CD4-positive, alpha-beta T cell (primary cell): ENCODE measurements at regions not wholly inside any gene's neighbourhood (a gene's known extent, or its start where the extent isn't known, plus 50 kb on each side); places are given as distances from the start of the nearest gene placed in this dataset.

Source experiments
- ATAC-seq: fragments of 200-7000 bp; cut with Tn5 transposase; one replicate; pipeline ENCODE4 v1.10.0; 2022; ENCODE audit warnings: mild to moderate bottlenecking; ENCODE audit not compliant: poor library complexity
- CTCF ChIA-PET: fragments of 350-600 bp; sonication (Branson Sonifier 250); formaldehyde crosslinking; loops from one replicate; lab custom pipeline; 2021; ENCODE audit warnings: antibody characterized with exemption, inconsistent platforms; lab: Charles Lee
- POLR2A ChIA-PET: fragments of 350-600 bp; sonication (Branson Sonifier 250); formaldehyde crosslinking; loops from one replicate; lab custom pipeline; 2021; ENCODE audit warnings: antibody characterized with exemption, inconsistent platforms; lab: Charles Lee
- DNase-seq, 14 experiments: peaks; one replicate each; pipeline ENCODE4 v3.0.0-alpha.2; 2013 to 2020; ENCODE audit warnings: mixed read lengths in 2 of 14
- H3K27ac ChIP-seq, 2 donors: one replicate each; pipeline versions ENCODE4 v1.5.1 to v1.7.0; 2013; ENCODE audit warnings: low read length in 2 of 2, low read depth in 1 of 2, mild to moderate bottlenecking in 1 of 2
- H3K27me3 ChIP-seq, 2 experiments: 1 replicate in 1 of 2; 2 replicates in 1 of 2; pipeline versions ENCODE4 v1.6.1 to v1.7.0; 2013; ENCODE audit warnings: low read length in 2 of 2, control low read depth in 1 of 2, mild to moderate bottlenecking in 1 of 2, moderate library complexity in 1 of 2; ENCODE audit not compliant: insufficient read depth in 2 of 2, control insufficient read depth in 1 of 2
- H3K36me3 ChIP-seq: one replicate; pipeline ENCODE4 v1.6.1; 2013; ENCODE audit warnings: low read length, control low read depth; ENCODE audit not compliant: insufficient read depth
- H3K4me1 ChIP-seq: one replicate; pipeline ENCODE4 v1.6.1; 2013; ENCODE audit warnings: low read length, control low read depth; ENCODE audit not compliant: insufficient read depth
- H3K4me3 ChIP-seq: one replicate; pipeline ENCODE4 v1.5.1; 2013; ENCODE audit warnings: mild to moderate bottlenecking, low read length, moderate library complexity
- H3K9me3 ChIP-seq, 2 experiments: 1 replicate in 1 of 2; 2 replicates in 1 of 2; pipeline versions ENCODE4 v1.6.1 to v1.7.0; 2013; ENCODE audit warnings: low read length in 2 of 2, mild to moderate bottlenecking in 2 of 2, control low read depth in 1 of 2, moderate library complexity in 1 of 2; ENCODE audit not compliant: control insufficient read depth in 1 of 2, insufficient read depth in 1 of 2
- H3K27ac Mint-ChIP-seq: one replicate; pipeline ENCODE4 v1.8.0; 2020; ENCODE audit warnings: mixed read lengths
- H3K27me3 Mint-ChIP-seq: one replicate; pipeline ENCODE4 v1.8.0; 2021; ENCODE audit warnings: mixed read lengths
- H3K36me3 Mint-ChIP-seq: one replicate; pipeline ENCODE4 v1.8.0; 2021; ENCODE audit warnings: low read depth, mixed read lengths
- H3K4me1 Mint-ChIP-seq: one replicate; pipeline ENCODE4 v1.8.0; 2021; ENCODE audit warnings: low read depth, mixed read lengths
- H3K4me3 Mint-ChIP-seq: one replicate; pipeline ENCODE4 v1.8.0; 2020; ENCODE audit warnings: mild to moderate bottlenecking, mixed read lengths
- H3K9me3 Mint-ChIP-seq: one replicate; pipeline ENCODE4 v1.8.0; 2020; ENCODE audit warnings: mixed read lengths
- intact Hi-C, 2 experiments: fragments of 100-400 bp; cut with DNase I in 1 of 2; cut with micrococcal nuclease in 1 of 2; formaldehyde crosslinking; loops; one replicate each; pipeline versions ENCODE4 v1.15.1 to v1.9.0; 2023 to 2025; cut with DNase I, micrococcal nuclease
- TF ChIP-seq, protein P1 (sequence below): fragments of 200-600 bp; IDR thresholded peaks from one replicate; pipeline ENCODE4 v1.8.0; 2022; ENCODE audit warnings: antibody characterized with exemption, mild to moderate bottlenecking

GRCh38 chr3:187966096-187966495 is 187.9 kb upstream of the LPP start:
- Histone ChIP-seq H3K27me3 (no peaks in the 10 kb centered on the region), H3K36me3 (no peaks in the 10 kb centered on the region), H3K27ac (no peak overlapping the region), H3K4me3 (no peak overlapping the region), H3K9me3 (no peaks in the 10 kb centered on the region), H3K4me1 (peaks cover 11% of the 10 kb centered on the region)
- ChIA-PET CTCF (no interaction called here), POLR2A (no interaction called here)
- H3K36me3 Mint-ChIP-seq: no peaks in the 10 kb centered on the region
- intact Hi-C loops: loop anchor here in 1 of 2 experiments (5.0 kb wide), 1 partner anchor 214 kb away; no protein-coding TSS in a partner anchor
- H3K4me1 Mint-ChIP-seq: peaks cover 9% of the 10 kb centered on the region
- H3K27ac Mint-ChIP-seq: no peak overlapping the region
- no peaks in the 10 kb centered on the region for H3K27me3 Mint-ChIP-seq
- H3K4me3 Mint-ChIP-seq: no peak overlapping the region
- ATAC-seq (no peak), DNase-seq (no peak)
- TF ChIP-seq, protein P1, sequence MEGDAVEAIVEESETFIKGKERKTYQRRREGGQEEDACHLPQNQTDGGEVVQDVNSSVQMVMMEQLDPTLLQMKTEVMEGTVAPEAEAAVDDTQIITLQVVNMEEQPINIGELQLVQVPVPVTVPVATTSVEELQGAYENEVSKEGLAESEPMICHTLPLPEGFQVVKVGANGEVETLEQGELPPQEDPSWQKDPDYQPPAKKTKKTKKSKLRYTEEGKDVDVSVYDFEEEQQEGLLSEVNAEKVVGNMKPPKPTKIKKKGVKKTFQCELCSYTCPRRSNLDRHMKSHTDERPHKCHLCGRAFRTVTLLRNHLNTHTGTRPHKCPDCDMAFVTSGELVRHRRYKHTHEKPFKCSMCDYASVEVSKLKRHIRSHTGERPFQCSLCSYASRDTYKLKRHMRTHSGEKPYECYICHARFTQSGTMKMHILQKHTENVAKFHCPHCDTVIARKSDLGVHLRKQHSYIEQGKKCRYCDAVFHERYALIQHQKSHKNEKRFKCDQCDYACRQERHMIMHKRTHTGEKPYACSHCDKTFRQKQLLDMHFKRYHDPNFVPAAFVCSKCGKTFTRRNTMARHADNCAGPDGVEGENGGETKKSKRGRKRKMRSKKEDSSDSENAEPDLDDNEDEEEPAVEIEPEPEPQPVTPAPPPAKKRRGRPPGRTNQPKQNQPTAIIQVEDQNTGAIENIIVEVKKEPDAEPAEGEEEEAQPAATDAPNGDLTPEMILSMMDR: no peak
- H3K9me3 Mint-ChIP-seq: no peaks in the 10 kb centered on the region

- Histone ChIP-seq H3K4me3 (no peak overlapping the region), H3K36me3 (no peaks in the 10 kb centered on the region), H3K4me1 (peaks cover 11% of the 10 kb centered on the region), H3K9me3 (no peaks in the 10 kb centered on the region), H3K27ac (no peak overlapping the region), H3K27me3 (no peaks in the 10 kb centered on the region)
- CTCF ChIA-PET: no interaction called here
- intact Hi-C loops: loop anchor here in 1 of 2 experiments (5.0 kb wide), 1 partner anchor 215 kb away; no protein-coding TSS in a partner anchor
- no peak overlapping the region for H3K27ac Mint-ChIP-seq
- TF ChIP-seq, protein P1: no peak
- no peak for DNase-seq
- H3K4me3 Mint-ChIP-seq: no peak overlapping the region
- POLR2A ChIA-PET: no interaction called here
- no peaks in the 10 kb centered on the region for H3K9me3 Mint-ChIP-seq
- H3K36me3 Mint-ChIP-seq: no peaks in the 10 kb centered on the region
- no peak for ATAC-seq
- no peaks in the 10 kb centered on the region for H3K27me3 Mint-ChIP-seq
- H3K4me1 Mint-ChIP-seq: peaks cover 9% of the 10 kb centered on the region
Observed at GRCh38 chr3:187966636-187967406, 187.1 kb upstream of the LPP start.

DNA sequence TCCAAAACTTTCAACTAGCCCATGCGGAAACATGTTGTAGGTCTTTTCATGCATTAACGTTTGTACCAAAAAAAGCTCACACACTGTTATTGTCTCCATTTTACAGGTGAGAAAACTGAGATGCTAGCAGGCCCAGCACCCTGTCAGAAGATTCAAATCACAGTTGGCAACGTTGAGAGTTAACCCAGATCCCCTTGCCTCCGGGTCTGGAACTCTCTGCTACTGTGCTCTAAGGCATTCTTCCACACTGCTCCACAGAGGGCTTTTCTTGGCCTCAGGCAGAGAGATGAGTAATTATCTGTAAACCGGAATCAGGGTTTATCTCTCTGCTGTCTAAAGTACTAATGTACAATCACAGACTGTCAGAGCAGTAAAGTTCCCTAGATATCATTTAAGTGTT is 186.0 kb upstream of the LPP start:
- ChIA-PET POLR2A (no interaction called here), CTCF (no interaction called here)
- DNase-seq (no peak), ATAC-seq (no peak)
- H3K36me3 ChIP-seq: no peaks in the 10 kb centered on the region
- H3K4me1 Mint-ChIP-seq: peaks cover 9% of the 10 kb centered on the region
- no peaks in the 10 kb centered on the region for H3K27me3 Mint-ChIP-seq
- H3K4me1 ChIP-seq: peaks cover 10% of the 10 kb centered on the region
- no peak overlapping the region for H3K4me3 ChIP-seq
- no peak overlapping the region for H3K27ac ChIP-seq
- no peaks in the 10 kb centered on the region for H3K9me3 ChIP-seq
- H3K36me3 Mint-ChIP-seq: no peaks in the 10 kb centered on the region
- H3K27ac Mint-ChIP-seq: no peak overlapping the region
- TF ChIP-seq, protein P1: no peak
- H3K4me3 Mint-ChIP-seq: no peak overlapping the region
- no peaks in the 10 kb centered on the region for H3K9me3 Mint-ChIP-seq
- intact Hi-C loops: loop anchor here in 1 of 2 experiments (5.0 kb wide), 1 partner anchor 216 kb away; no protein-coding TSS in a partner anchor
- no peaks in the 10 kb centered on the region for H3K27me3 ChIP-seq
